Calu3 (cell line): ENCODE measurements at regions not wholly inside any gene's neighbourhood (a gene's known extent, or its start where the extent isn't known, plus 50 kb on each side); places are given as distances from the start of the nearest gene placed in this dataset.
"Not testable (repeated sequence)": the region's sequence is repeated elsewhere in the genome, so short reads cannot be mapped to it uniquely, and the experiment has no call there.

Experiments
- BruUV-seq: library from RNA; stranded (reverse); fragments of 400-500 nt; replicated peaks from 2 replicates; lab custom pipeline; 2021; lab: Mats Ljungman, UMichigan
- CTCF ChIA-PET: fragments of 300-600 bp; sonication (Branson Sonifier 250); formaldehyde crosslinking; loops from one replicate; lab custom pipeline; 2022; ENCODE audit warnings: antibody characterized with exemption; lab: Charles Lee
- DNase-seq: peaks from one replicate; pipeline ENCODE4 v3.0.0; 2022
- H3K27ac Mint-ChIP-seq: one replicate; pipeline ENCODE4 v1.8.0; 2022; ENCODE audit warnings: mixed read lengths; ENCODE audit not compliant: unreplicated experiment
- H3K27me3 Mint-ChIP-seq: one replicate; pipeline ENCODE4 v1.8.0; 2022; ENCODE audit warnings: mixed read lengths; ENCODE audit not compliant: unreplicated experiment
- H3K36me3 Mint-ChIP-seq: one replicate; pipeline ENCODE4 v1.8.0; 2022; ENCODE audit warnings: mild to moderate bottlenecking, moderate library complexity, mixed read lengths; ENCODE audit not compliant: insufficient read depth, unreplicated experiment
- H3K4me1 Mint-ChIP-seq: one replicate; pipeline ENCODE4 v1.8.0; 2022; ENCODE audit warnings: mild to moderate bottlenecking, low read depth, mixed read lengths; ENCODE audit not compliant: unreplicated experiment
- H3K4me3 Mint-ChIP-seq: one replicate; pipeline ENCODE4 v1.8.0; 2022; ENCODE audit warnings: mild to moderate bottlenecking, low read depth, moderate library complexity, mixed read lengths; ENCODE audit not compliant: unreplicated experiment
- H3K9me3 Mint-ChIP-seq: one replicate; pipeline ENCODE4 v1.8.0; 2022; ENCODE audit warnings: low read depth, mixed read lengths; ENCODE audit not compliant: unreplicated experiment
- intact Hi-C: fragments of 100-400 bp; cut with micrococcal nuclease; formaldehyde crosslinking; loops from one replicate; pipeline ENCODE4 v1.10.0; 2022; ENCODE audit not compliant: unreplicated experiment
- TF ChIP-seq, protein P1 (sequence below): fragments of 200-600 bp; IDR thresholded peaks from one replicate; pipeline ENCODE4 v1.8.0; 2022; ENCODE audit warnings: antibody characterized with exemption; ENCODE audit not compliant: unreplicated experiment

DNA sequence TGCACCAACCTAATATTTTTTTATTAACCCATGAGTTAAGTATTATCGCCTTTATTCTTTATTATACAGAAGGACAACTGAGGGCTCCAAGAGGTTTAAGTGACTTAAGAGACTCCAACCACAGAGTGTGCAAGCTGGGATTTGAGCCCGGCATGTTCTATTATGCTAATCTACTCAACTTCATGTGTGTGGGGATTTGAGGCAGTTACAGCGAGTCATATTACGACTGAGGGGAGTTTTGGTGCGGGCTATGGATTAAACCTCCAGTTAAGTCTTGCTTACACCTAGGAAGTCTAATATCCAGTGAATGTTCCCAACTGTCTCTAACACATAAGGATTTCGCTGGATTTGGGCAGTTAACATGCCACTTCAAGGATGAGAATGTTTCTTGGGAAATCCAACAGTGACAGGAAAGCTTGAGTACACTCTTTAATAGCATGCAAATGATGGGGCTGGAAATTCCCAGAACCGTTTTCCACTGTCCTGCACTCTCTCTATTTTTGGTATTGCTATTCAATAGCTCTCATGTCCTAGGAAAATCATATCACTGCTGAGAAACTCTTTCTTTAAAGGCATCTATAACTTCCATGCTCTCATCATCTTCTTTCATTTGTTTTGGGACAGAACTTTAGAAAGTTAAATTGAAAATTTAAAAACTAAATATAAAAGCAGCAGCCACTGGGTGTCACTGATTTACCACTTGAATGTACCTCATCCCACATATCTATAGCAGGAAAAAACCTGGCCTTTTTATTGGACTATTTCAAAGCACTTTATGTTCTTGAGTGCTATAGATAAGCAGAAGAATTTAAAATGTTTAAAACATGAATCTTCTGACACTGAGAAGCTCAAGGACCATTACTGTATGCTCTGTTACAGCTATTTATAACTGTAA is 165.1 kb upstream of the TTC29 start:
- intact Hi-C loops: loop anchor here (1.0 to 2.0 kb wide), 2 partner anchors 480 to 756 kb away; no protein-coding TSS in a partner anchor
- no peak overlapping the region for H3K4me3 Mint-ChIP-seq
- no peaks in the 10 kb centered on the region for H3K27me3 Mint-ChIP-seq

DNA sequence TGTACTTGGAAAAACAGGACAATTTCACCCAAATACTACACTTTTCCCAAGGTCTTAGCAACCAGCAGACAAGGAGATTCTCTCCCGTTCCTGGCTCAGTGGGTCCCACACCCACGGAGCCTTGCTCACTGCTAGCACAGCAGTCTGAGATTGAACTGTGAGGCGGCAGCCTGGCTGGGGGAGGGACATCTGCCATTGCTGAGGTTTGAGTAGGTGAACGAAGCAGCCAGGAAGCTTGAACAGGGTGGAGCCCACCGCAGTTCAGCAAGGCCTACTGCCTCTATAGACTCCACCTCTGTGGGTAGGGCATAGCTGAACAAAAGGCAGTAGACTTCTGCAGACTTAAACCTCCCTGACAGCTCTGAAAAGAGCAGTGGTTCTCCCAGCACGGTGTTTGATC is 166.5 kb upstream of the TTC29 start:
- H3K9me3 Mint-ChIP-seq, H3K27ac Mint-ChIP-seq, H3K27me3 Mint-ChIP-seq, BruUV-seq, H3K36me3 Mint-ChIP-seq, DNase-seq, intact Hi-C loops, H3K4me1 Mint-ChIP-seq, H3K4me3 Mint-ChIP-seq: not testable (repeated sequence)
- CTCF ChIA-PET: interaction anchor here (0.7 kb wide), 1 partner anchor 398 kb away, joined by 3 read pairs; no protein-coding TSS in a partner anchor

More for the DNA sequence above, 165.1 kb upstream of the TTC29 start:
- Mint-ChIP-seq H3K36me3 (peaks cover under 1% of the 10 kb centered on the region), H3K4me1 (no peaks in the 10 kb centered on the region), H3K9me3 (no peaks in the 10 kb centered on the region), H3K27ac (no peak overlapping the region)
- TF ChIP-seq, protein P1, sequence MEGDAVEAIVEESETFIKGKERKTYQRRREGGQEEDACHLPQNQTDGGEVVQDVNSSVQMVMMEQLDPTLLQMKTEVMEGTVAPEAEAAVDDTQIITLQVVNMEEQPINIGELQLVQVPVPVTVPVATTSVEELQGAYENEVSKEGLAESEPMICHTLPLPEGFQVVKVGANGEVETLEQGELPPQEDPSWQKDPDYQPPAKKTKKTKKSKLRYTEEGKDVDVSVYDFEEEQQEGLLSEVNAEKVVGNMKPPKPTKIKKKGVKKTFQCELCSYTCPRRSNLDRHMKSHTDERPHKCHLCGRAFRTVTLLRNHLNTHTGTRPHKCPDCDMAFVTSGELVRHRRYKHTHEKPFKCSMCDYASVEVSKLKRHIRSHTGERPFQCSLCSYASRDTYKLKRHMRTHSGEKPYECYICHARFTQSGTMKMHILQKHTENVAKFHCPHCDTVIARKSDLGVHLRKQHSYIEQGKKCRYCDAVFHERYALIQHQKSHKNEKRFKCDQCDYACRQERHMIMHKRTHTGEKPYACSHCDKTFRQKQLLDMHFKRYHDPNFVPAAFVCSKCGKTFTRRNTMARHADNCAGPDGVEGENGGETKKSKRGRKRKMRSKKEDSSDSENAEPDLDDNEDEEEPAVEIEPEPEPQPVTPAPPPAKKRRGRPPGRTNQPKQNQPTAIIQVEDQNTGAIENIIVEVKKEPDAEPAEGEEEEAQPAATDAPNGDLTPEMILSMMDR: no peak
- no TSS peak for BruUV-seq
- CTCF ChIA-PET: no interaction called here
- DNase-seq: no peak

DNA sequence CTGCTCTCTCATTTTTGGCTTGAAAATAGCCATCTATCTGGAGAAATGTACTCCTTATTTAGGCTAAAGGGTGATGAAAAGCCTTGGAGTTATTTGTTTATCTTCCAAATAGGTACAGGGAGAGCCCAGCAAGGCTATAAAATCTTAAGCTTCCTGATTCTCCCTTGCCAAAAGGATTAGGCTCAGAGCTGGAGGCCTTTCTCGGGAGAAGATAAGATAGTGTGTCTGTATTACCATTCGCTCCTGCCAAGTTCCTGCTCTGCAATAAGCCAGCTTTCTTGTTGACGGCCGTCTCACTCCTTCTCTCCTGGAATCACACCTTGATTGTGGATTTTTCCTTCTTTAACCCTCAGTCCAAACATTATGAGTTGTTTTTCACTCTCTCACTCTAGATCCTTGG is 171.8 kb upstream of the TTC29 start:
- CTCF ChIA-PET: no interaction called here
- peaks cover 5% of the 10 kb centered on the region for H3K36me3 Mint-ChIP-seq
- no TSS peak for BruUV-seq
- H3K4me3 Mint-ChIP-seq: no peak overlapping the region
- H3K27ac Mint-ChIP-seq: no peak overlapping the region
- H3K27me3 Mint-ChIP-seq: no peaks in the 10 kb centered on the region
- H3K9me3 Mint-ChIP-seq: no peaks in the 10 kb centered on the region
- no peaks in the 10 kb centered on the region for H3K4me1 Mint-ChIP-seq
- intact Hi-C loops: no loop called here
- TF ChIP-seq, protein P1: no peak
- DNase-seq: no peak

DNA sequence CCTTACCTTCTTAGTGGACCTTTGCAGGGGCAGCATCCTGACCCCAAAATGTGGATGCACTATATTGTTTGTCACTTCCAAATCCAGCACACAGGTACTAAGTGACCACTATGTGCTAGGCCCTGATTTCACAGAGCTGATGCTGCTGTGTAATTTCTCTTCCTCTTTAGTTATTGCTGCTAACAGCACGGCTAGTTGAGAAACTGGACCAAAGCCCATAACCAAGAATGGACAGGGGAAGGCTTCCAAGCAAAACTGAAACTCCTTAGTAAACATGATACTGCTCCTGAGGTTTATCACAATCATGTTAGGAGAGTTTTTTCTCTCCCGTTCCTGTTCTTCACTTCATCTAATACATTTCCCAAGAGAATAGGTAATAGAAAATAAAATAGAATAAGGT is 172.9 kb upstream of the TTC29 start:
- H3K27ac Mint-ChIP-seq: no peak overlapping the region
- no peak for DNase-seq
- no peaks in the 10 kb centered on the region for H3K9me3 Mint-ChIP-seq
- H3K27me3 Mint-ChIP-seq: no peaks in the 10 kb centered on the region
- no peaks in the 10 kb centered on the region for H3K4me1 Mint-ChIP-seq
- CTCF ChIA-PET: no interaction called here
- intact Hi-C loops: no loop called here
- H3K4me3 Mint-ChIP-seq: no peak overlapping the region
- peaks cover 5% of the 10 kb centered on the region for H3K36me3 Mint-ChIP-seq
- BruUV-seq: no TSS peak
- TF ChIP-seq, protein P1: no peak

DNA sequence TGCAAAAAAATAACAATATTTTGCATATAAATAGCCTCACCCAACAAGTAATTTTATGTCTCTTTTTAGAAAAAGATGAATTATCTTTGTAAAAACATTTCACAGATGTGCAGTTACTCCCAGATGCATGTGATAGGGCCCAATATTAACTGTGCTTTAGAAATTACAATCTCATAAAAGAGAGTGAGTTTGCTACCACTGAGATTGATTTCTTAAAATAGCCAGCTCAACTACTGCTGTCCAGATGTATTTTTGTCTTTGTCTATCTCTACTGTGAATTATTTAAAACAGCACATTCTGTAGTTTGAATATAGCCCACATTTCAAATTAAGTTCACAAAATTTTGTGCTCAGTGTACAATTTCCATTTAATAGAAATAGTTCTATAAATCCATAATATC is 177.0 kb upstream of the TTC29 start:
- Mint-ChIP-seq H3K27me3 (no peaks in the 10 kb centered on the region), H3K9me3 (no peaks in the 10 kb centered on the region), H3K27ac (no peak overlapping the region), H3K4me1 (no peaks in the 10 kb centered on the region), H3K36me3 (no peaks in the 10 kb centered on the region), H3K4me3 (no peak overlapping the region)
- TF ChIP-seq, protein P1: no peak
- CTCF ChIA-PET: no interaction called here
- intact Hi-C loops: no loop called here
- DNase-seq: no peak
- no TSS peak for BruUV-seq
